ENCODE measurements at regions not wholly inside any gene's neighbourhood (a gene's known extent, or its start where the extent isn't known, plus 50 kb on each side); places are given as distances from the start of the nearest gene placed in this dataset.

GRCh38 chr10:64062793-64063192 lies 541.6 kb downstream of the REEP3 start:
- TF ChIP-seq, protein P1, sequence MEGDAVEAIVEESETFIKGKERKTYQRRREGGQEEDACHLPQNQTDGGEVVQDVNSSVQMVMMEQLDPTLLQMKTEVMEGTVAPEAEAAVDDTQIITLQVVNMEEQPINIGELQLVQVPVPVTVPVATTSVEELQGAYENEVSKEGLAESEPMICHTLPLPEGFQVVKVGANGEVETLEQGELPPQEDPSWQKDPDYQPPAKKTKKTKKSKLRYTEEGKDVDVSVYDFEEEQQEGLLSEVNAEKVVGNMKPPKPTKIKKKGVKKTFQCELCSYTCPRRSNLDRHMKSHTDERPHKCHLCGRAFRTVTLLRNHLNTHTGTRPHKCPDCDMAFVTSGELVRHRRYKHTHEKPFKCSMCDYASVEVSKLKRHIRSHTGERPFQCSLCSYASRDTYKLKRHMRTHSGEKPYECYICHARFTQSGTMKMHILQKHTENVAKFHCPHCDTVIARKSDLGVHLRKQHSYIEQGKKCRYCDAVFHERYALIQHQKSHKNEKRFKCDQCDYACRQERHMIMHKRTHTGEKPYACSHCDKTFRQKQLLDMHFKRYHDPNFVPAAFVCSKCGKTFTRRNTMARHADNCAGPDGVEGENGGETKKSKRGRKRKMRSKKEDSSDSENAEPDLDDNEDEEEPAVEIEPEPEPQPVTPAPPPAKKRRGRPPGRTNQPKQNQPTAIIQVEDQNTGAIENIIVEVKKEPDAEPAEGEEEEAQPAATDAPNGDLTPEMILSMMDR (conservative IDR thresholded peaks at IDR 0.05; ENCODE audit: low read depth, low read length), result no peak
- no peak for TF ChIP-seq EZH2 (IDR thresholded peaks at IDR 0.05; ENCODE audit: borderline replicate concordance, low read depth, low read length, poor library complexity, severe bottlenecking)

All from A673 (cell line).